ENCODE measurements at regions not wholly inside any gene's neighbourhood (a gene's known extent, or its start where the extent isn't known, plus 50 kb on each side); places are given as distances from the start of the nearest gene placed in this dataset.
"Not testable (repeated sequence)": the region's sequence is repeated elsewhere in the genome, so short reads cannot be mapped to it uniquely, and the experiment has no call there.

DNA sequence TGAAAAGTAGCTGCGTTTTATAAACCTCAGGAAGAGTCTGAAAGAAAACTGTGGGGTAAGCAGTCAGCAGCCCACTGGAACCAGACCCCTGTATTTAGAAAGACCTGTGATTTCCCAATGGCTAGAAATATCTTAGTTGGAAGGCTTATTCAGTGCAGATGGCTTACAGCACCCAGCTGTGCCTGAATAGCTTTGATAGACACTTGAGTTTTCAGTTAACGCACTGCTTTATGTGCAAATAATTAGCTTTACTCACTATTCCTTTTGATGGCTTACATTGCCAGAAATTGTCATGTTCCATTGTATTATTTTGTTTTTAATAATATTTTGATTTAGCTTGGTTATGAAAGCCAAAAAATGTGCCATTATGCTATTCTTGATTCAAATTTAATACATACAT, 465.3 kb upstream of the SYNCRIP start:
- POLR2A ChIA-PET, result no interaction called here
- TF ChIP-seq SUZ12 (IDR thresholded peaks at IDR 0.05) (no peak), TARDBP (IDR thresholded peaks at IDR 0.05) (no peak), ZNF384 (IDR thresholded peaks at IDR 0.05) (no peak), FOXK2 (IDR thresholded peaks at IDR 0.05) (no peak), FOXA1 (IDR thresholded peaks at IDR 0.05) (no peak), L3MBTL2 (conservative IDR thresholded peaks at IDR 0.05) (no peak), NFRKB (IDR thresholded peaks at IDR 0.05) (no peak), HDGF (IDR thresholded peaks at IDR 0.05; ENCODE audit: borderline replicate concordance) (no peak), SP1 (IDR thresholded peaks at IDR 0.05) (no peak), FOXM1 (IDR thresholded peaks at IDR 0.05; ENCODE audit: borderline replicate concordance) (no peak)
- TF ChIP-seq, protein P1, sequence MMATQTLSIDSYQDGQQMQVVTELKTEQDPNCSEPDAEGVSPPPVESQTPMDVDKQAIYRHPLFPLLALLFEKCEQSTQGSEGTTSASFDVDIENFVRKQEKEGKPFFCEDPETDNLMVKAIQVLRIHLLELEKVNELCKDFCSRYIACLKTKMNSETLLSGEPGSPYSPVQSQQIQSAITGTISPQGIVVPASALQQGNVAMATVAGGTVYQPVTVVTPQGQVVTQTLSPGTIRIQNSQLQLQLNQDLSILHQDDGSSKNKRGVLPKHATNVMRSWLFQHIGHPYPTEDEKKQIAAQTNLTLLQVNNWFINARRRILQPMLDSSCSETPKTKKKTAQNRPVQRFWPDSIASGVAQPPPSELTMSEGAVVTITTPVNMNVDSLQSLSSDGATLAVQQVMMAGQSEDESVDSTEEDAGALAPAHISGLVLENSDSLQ (IDR thresholded peaks at IDR 0.05), result no peak
- CTCF ChIA-PET, result no interaction called here
- DNase-seq (ENCODE audit: extremely low spot score), result no peak

DNA sequence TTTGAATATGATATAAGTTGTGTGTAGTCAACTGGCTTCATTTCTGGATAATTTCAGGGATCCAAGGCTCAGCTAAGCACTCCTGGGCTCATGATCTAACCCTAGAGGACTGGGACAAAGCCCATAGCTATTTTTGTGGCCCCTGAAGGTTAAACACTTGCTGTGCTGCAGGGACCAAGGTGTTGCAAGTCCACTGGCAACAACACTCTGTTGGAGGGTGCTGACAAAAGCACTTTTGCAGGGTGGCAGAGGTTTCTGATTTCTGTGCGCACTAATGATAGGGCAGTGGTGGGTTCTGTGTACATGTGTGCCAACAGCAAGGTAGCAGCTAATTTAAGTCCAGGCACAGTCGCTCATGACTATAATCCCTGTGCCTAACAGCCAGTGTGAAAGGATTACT, 445.3 kb upstream of the SYNCRIP start:
- POLR2A ChIA-PET, result no interaction called here
- TF ChIP-seq HDGF (IDR thresholded peaks at IDR 0.05; ENCODE audit: borderline replicate concordance) (no peak), SUZ12 (IDR thresholded peaks at IDR 0.05) (no peak), ELF4 (IDR thresholded peaks at IDR 0.05) (no peak), CTBP1 (IDR thresholded peaks at IDR 0.05; ENCODE audit: borderline replicate concordance) (no peak), FOXM1 (IDR thresholded peaks at IDR 0.05; ENCODE audit: borderline replicate concordance) (no peak), NFRKB (IDR thresholded peaks at IDR 0.05) (no peak), FOXK2 (IDR thresholded peaks at IDR 0.05) (no peak), ZNF384 (IDR thresholded peaks at IDR 0.05) (no peak), L3MBTL2 (conservative IDR thresholded peaks at IDR 0.05) (no peak), FOXA1 (IDR thresholded peaks at IDR 0.05) (no peak), ARNT (IDR thresholded peaks at IDR 0.05) (no peak), BHLHE40 (IDR thresholded peaks at IDR 0.05; ENCODE audit: borderline replicate concordance) (no peak), LEF1 (IDR thresholded peaks at IDR 0.05; ENCODE audit: borderline replicate concordance) (no peak), TARDBP (IDR thresholded peaks at IDR 0.05) (no peak)
- TF ChIP-seq, protein P1 (IDR thresholded peaks at IDR 0.05), result no peak
- CTCF ChIA-PET, result no interaction called here
- DNase-seq (ENCODE audit: extremely low spot score), result no peak

DNA sequence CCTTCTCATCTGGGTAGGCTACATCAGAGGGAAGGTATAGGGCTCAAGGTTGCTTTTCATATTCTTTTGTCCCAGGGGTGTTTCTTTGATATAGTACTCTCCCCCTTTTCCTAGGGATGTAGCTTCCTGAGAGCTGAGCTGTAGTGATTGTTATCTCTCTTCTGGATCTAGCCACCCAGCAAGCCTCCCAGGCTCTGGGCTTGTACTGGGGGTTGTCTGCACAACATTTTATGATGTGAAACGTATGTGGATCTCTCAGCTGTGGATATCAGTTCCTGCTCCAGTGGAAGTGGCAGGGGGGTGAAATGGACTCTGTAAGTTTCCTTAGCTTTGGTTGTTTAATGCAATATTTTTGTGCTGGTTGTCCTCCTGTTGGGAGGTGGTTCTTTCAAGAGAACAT, 437.3 kb upstream of the SYNCRIP start:
- no peak for DNase-seq (ENCODE audit: extremely low spot score)
- ChIA-PET POLR2A (no interaction called here), CTCF (no interaction called here)
- no peak for TF ChIP-seq HDGF (IDR thresholded peaks at IDR 0.05; ENCODE audit: borderline replicate concordance)
- TF ChIP-seq LEF1 (IDR thresholded peaks at IDR 0.05; ENCODE audit: borderline replicate concordance), result no peak
- no peak for TF ChIP-seq FOXK2 (IDR thresholded peaks at IDR 0.05)
- no peak for TF ChIP-seq FOXA1 (IDR thresholded peaks at IDR 0.05)
- TF ChIP-seq SUZ12 (IDR thresholded peaks at IDR 0.05), result no peak
- TF ChIP-seq, protein P1 (IDR thresholded peaks at IDR 0.05), result no peak
- no peak for TF ChIP-seq L3MBTL2 (conservative IDR thresholded peaks at IDR 0.05)
- no peak for TF ChIP-seq ZNF384 (IDR thresholded peaks at IDR 0.05)
- no peak for TF ChIP-seq FOXM1 (IDR thresholded peaks at IDR 0.05; ENCODE audit: borderline replicate concordance)
- no peak for TF ChIP-seq TARDBP (IDR thresholded peaks at IDR 0.05)
- no peak for TF ChIP-seq NFRKB (IDR thresholded peaks at IDR 0.05)
- no peak for TF ChIP-seq ARNT (IDR thresholded peaks at IDR 0.05)
- TF ChIP-seq ELF4 (IDR thresholded peaks at IDR 0.05), result no peak
- no peak for TF ChIP-seq BHLHE40 (IDR thresholded peaks at IDR 0.05; ENCODE audit: borderline replicate concordance)
- TF ChIP-seq CTBP1 (IDR thresholded peaks at IDR 0.05; ENCODE audit: borderline replicate concordance), result no peak
- TF ChIP-seq SP1 (IDR thresholded peaks at IDR 0.05), result no peak

DNA sequence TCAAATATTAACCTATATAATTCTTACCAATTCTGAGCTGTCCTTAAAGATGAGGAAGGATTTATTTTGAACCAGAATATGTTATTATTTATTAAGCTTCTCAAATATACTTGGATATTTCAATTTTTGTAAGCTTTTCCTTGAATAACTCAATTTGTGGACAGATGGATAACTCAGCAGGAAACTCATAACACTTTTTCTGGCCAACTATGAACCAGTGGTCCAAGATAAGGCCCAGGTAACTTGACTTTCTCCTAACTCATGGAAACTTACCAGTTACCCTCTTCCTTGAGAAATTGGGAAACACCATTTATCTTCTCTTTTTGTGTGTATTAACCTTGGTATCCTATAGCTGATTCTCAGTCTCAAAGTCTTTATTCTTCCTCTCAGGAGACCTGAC, 427.5 kb upstream of the SYNCRIP start:
- ChIA-PET CTCF (no interaction called here), POLR2A (no interaction called here)
- TF ChIP-seq FOXM1 (IDR thresholded peaks at IDR 0.05; ENCODE audit: borderline replicate concordance), result no peak
- TF ChIP-seq HDGF (IDR thresholded peaks at IDR 0.05; ENCODE audit: borderline replicate concordance), result no peak
- no peak for TF ChIP-seq TARDBP (IDR thresholded peaks at IDR 0.05)
- no peak for TF ChIP-seq SP1 (IDR thresholded peaks at IDR 0.05)
- TF ChIP-seq, protein P1 (IDR thresholded peaks at IDR 0.05), result no peak
- no peak for TF ChIP-seq ARNT (IDR thresholded peaks at IDR 0.05)
- no peak for TF ChIP-seq SUZ12 (IDR thresholded peaks at IDR 0.05)
- no peak for TF ChIP-seq ELF4 (IDR thresholded peaks at IDR 0.05)
- no peak for DNase-seq (ENCODE audit: extremely low spot score)

DNA sequence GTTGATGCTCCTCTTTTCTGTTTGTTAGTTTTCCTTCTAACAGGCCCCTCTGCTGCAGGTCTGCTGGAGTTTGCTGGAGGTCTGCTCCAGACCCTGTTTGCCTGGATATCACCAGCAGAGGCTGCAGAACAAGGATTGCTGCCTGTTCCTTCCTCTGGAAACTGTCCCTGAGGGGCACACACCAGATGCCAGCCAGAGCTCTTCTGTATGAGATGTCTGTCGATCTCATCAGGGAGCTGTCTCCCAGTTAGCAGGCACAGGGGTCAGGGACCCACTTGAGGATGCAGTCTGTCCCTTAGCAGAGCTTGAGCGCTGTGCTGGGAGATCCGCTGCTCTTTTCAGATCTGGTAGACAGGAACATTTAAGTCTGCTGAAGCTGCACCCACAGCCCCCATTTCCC, 422.3 kb upstream of the SYNCRIP start:
- DNase-seq (ENCODE audit: extremely low spot score); POLR2A ChIA-PET; CTCF ChIA-PET: not testable (repeated sequence)

DNA sequence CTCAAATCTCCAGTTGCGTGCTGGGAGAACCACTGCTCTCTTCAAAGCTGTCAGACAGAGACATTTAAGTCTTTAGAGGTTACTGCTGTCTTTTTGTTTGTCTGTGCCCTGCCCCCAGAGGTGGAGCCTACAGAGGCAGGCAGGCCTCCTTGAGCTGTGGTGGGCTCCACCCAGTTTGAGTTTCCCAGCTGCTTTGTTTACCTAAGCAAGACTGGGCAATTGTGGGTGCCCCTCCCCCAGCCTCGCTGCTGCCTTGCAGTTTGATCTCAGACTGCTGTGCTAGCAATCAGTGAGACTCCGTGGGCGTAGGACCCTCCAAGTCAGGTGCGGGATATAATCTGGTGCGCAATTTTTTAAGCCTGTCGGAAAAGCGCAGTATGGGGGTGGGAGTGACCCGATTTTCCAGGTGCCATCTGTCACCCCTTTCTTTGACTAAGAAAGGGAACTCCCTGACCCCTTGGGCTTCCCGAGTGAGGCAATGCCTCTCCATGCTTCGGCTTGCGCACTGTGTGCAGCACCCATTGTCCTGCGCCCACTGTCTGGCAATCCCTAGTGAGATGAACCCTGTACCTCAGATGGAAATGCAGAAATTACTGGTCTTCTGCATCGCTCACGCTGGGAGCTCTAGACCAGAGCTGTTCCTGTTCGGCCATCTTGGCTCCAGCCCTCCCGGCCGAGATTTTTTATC, 414.8 kb upstream of the SYNCRIP start:
- not testable (repeated sequence) for DNase-seq (ENCODE audit: extremely low spot score)

More for the DNA sequence above, 414.8 kb upstream of the SYNCRIP start:
- CTCF ChIA-PET, POLR2A ChIA-PET: not testable (repeated sequence)

Measured in HEK293T (cell line).